Activated CD4-positive, alpha-beta T cell treated with anti-CD3 and anti-CD28 coated beads, Interleukin-2, amount 50 U/mL, for 24 hours (primary cell): ENCODE measurements at regions not wholly inside any gene's neighbourhood (a gene's known extent, or its start where the extent isn't known, plus 50 kb on each side); places are given as distances from the start of the nearest gene placed in this dataset.
"Not testable (repeated sequence)": the region's sequence is repeated elsewhere in the genome, so short reads cannot be mapped to it uniquely, and the experiment has no call there.

Experiments used
- DNase-seq, 2 donors: peaks; one replicate each; pipeline ENCODE4 v3.0.0-alpha.2; 2020; ENCODE audit warnings: low read depth in 1 of 2, low spot score in 1 of 2

DNA sequence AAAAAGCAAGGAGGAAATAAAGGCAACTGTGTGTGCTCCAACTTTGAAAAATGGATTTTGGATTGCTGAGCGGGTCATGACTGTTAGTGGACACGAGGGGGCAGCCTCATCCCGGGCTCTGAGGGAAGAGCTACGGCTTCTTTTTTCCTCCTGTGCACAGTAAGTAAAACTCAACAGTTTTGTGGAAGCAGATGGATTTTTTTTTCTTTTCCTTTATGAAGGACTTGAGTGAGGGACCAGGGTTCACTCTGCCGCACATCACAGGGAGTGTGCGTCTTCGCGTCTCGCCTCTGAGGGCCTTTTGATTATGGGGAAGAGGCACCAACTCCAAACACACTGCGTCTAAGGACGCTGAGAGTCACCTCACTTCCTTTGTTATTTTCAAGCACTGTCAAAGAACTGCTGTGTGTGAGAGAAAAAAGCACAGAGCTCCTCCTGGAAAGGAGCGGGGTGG lies 80.3 kb upstream of the GOT2 start:
- peak; percentile 1 to 20 for DNase-seq

DNA sequence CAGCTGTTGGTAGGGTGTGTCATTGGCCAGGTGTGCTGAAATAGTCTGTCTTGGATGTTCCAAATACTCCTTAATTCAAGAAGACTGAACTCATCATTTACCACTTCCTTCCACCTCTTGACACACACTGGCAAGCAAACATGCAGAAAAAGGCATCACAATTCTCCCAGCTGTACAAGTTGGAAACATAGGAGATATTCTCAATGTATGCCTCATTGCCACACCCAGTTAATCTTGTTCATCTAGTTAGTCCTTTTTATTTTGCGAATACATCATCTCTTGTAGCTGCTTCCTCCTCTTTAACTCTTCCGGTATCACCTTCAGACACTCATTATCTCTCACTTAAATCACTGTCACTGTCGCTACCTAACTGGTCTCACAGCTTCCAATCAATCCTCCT lies 75.1 kb upstream of the GOT2 start:
- DNase-seq, result no peak

- no peak for DNase-seq
Measured at GRCh38 chr16:58807276-58807675, 73.2 kb upstream of the GOT2 start.

DNA sequence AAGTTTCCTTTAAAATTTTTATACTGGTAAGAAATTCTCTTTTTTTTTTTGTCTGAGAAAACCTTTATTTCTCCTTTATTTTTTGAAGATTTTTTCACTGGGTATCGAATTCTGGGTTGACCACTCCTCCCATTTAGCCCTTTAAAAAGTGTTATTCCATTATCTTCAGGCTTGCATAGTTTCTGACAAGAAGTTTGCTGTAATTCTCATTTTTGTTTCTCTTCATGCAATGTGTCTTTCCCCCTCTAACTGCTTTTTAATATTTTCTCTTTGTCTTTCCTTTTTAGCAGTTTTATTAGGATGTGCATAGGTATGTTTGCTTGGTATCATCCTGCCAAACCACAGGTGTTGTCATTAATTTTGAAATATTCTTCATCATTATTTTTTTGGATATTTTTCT lies 67.7 kb upstream of the GOT2 start:
- DNase-seq, result no peak

DNA sequence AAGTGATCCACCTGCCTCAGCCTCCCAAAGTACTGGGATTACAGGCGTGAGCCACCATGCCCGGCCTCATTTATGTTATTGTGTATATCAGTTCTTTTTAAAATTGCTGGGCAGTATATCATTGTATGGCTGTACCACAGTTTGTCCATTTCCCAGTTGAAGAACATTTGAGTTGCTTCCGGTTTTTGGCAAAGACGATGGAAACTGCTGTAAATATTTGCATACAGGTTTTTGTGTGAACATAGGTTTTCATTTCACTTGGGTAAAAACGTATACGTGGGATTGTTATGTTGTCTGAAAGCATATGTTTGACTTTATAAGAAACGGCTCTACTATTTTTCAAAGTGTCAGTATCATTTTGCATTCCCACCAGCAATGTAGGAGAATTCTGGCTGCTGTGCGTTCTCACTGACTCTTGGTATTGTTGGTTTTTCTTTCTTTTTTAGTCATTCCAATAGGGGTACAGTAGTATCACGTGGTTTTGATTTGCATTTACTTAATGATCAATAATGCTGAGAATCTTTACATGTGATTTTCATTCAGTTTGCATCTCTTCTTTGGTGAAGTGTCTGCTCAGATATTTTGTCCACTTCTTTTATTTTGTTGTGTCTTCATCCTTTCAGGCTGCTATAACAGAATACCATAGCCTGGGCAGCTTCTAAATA lies 63.2 kb upstream of the GOT2 start:
- DNase-seq, result no peak

GRCh38 chr16:58793366-58793765 lies 59.2 kb upstream of the GOT2 start:
- DNase-seq, result no peak

- DNase-seq, result no peak
Measured at GRCh38 chr16:58792188-58792587, 58.1 kb upstream of the GOT2 start.

DNA sequence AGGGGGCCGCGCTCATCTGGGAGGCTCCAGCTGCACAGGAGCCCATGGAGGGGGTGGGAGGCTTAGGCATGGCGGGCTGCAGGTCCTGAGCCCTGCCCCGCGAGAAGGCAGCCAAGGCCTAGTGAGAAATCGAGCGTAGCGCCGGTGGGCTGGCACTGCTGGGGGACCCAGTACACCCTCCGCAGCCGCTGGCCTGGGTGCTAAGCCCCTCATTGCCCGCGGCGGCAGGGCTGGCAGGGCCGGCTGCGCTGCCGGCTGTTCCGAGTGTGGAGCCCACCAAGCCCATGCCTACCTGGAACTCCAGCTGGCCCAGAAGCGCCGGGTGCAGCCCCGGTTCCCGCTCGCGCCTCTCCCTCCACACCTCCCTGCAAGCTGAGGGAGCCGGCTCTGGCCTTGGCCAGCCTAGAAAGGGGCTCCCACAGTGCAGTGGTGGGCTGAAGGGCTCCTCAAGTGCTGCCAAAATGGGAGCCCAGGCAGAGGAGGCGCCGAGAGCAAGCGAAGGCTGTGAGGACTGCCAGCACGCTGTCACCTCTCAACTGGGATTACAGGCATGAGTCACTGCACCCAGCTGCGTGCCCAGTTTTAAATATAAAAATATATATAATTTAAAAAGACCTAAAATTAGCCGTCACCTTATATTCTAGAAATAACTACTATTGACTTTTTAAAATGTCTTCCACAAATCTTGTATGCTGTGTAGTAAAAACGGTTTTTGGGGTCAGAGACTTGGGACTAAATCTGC lies 56.9 kb upstream of the GOT2 start:
- DNase-seq, result not testable (repeated sequence)

DNA sequence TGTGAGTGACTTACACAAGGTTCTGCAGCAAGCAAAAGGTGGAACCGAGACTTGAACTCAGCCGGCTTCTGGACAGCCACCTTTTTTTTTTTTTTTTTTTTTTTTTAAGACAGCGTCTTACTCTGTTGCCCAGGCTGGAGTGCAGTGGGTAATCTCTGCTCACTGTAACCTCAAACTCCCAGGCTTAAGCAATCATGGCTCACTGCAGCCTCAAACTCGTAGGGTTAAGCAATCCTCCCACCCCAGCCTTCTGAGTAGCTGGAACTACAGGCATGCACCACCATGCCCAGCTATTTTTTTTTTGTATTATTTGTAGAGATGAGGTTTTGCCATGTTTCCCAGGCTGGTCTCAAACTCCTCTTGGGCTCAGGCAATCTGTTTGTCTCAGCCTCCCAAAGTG lies 55.2 kb upstream of the GOT2 start:
- no peak for DNase-seq
